AG09319 (cell line): ENCODE measurements at regions not wholly inside any gene's neighbourhood (a gene's known extent, or its start where the extent isn't known, plus 50 kb on each side); places are given as distances from the start of the nearest gene placed in this dataset.

ENCODE experiments used
- DNase-seq: peaks from one replicate; pipeline ENCODE4 v3.0.0-alpha.2; 2010; ENCODE audit warnings: low read depth; ENCODE audit errors: extremely low read depth
- TF ChIP-seq, protein P1 (sequence below): IDR thresholded peaks from 2 replicates; pipeline ENCODE4 v1.5.1; 2011; ENCODE audit warnings: low read depth, mild to moderate bottlenecking, inconsistent platforms, low read length, moderate library complexity

DNA sequence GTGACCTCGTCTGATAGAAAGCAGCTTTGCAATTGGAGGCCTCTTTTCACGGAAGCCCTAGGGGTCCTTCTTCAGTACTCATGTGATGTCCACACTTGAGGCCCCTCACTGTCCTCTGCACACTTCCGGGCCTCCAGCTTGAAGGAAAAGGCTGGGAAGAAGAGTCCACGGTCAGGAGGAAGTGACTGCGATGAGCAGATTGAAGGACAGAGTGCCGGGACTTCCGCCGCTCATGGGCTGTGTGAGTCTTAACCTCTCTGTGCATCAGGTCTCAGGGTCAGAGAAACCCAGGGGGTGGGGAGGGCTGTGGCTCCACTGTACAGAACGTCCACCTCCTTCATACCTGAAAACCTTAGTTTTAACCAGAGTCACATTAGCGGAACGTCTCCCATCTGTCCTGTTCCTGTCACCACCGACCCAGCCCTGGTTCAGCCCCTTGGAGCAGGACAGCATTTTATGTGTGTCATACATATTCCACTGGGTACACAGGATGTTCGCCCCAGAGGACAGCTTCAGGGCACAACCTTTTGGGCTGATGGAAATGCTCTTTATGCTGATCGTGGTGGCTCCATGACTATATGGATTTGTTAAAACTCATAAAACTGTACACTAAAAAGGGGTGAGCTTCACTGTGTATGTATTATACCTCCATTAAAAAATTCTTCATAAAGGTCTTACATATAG lies 51.0 kb upstream of the SORCS2 start:
- no peak for DNase-seq
- TF ChIP-seq, protein P1, sequence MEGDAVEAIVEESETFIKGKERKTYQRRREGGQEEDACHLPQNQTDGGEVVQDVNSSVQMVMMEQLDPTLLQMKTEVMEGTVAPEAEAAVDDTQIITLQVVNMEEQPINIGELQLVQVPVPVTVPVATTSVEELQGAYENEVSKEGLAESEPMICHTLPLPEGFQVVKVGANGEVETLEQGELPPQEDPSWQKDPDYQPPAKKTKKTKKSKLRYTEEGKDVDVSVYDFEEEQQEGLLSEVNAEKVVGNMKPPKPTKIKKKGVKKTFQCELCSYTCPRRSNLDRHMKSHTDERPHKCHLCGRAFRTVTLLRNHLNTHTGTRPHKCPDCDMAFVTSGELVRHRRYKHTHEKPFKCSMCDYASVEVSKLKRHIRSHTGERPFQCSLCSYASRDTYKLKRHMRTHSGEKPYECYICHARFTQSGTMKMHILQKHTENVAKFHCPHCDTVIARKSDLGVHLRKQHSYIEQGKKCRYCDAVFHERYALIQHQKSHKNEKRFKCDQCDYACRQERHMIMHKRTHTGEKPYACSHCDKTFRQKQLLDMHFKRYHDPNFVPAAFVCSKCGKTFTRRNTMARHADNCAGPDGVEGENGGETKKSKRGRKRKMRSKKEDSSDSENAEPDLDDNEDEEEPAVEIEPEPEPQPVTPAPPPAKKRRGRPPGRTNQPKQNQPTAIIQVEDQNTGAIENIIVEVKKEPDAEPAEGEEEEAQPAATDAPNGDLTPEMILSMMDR, result no peak

GRCh38 chr4:7140692-7141069 lies 51.7 kb upstream of the SORCS2 start:
- no peak for DNase-seq
- TF ChIP-seq, protein P1, result no peak

- no peak for DNase-seq
- TF ChIP-seq, protein P1, result no peak
Measured at GRCh38 chr4:7140062-7140691, 52.2 kb upstream of the SORCS2 start.

DNA sequence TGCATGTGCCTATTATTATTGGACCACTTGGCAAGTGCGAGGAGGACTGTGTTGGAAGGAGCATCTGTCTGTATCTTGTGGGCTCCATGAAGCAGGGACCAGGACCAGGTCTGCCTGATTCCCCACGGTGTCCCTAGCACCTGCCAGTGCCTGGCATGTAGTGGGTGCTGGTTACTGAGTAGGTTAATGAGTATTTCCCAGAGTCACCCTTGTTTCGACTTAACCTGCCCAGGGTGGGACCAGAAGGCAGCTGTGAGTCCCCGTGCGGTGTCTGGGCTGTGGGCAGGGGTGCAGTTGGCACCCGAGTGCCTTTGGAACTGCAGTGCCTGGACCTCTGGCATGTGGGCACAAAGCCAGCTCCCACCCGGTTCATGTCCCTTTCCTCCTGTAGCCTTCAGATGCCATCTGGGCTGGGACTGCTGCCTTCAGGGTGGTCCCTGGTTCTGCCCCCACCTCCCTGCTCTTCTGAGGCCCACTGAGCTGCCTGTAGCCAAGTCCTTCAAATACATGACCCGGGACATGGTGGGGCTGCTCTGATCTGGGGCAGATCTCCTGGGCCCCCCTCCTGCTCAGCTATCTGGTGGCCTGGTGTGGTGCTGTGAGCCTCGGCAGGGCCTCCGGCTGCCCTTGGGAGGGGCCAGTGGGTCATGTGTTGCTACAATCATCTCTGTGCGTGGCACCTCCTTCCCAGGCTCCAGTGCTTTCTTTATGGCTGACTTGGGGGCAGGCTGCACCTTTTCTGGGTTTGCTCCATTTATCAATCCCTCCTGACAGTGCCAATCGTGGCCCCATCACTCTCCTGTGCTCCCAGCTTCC lies 53.0 kb upstream of the SORCS2 start:
- DNase-seq, result no peak
- TF ChIP-seq, protein P1, result no peak

DNA sequence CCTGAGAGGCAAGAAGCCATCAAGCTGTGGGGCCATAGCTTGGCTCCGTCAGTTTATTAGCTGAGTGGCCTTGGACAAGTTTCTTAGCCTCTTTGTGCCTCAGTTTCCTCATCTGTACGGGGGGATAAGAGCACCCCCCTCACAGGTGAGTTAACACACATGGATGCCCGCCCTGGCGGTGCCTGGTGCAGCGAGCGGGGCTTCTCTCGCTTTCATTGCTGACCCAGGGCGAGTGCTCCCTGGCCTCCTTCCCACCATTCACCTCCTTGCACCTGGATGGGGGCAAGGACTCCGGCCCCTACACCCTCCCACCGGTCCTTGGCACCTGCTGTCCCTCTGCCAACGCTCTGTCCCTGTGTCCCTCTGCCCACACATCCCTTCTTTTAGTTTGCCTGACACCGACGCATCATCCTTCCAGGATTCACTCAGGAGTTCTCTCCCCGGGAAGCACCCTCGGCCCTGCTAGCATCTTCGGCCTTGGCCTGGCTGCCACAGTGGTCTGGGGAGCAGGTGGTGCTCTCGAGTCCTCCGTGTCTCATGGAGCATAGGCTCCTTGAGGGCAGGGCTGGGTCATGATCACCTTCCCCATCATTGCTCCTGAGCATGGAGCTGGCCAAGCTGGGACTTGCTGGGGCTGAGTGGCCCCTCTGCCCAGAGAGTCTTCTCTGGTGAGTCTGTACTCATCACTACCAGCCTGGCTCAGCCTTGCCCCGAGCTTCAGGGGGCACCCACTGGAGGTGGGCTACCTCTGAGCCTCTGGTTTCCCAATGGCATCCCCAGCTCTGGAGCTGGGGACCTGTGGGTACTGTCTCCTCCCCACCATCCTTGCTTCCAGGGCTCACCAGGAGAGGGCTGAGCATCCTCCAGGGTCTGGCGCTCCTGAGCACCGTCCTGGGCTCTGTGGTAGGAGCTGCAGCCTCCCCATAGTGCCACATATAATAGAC lies 53.8 kb upstream of the SORCS2 start:
- no peak for DNase-seq
- TF ChIP-seq, protein P1, result no peak

DNA sequence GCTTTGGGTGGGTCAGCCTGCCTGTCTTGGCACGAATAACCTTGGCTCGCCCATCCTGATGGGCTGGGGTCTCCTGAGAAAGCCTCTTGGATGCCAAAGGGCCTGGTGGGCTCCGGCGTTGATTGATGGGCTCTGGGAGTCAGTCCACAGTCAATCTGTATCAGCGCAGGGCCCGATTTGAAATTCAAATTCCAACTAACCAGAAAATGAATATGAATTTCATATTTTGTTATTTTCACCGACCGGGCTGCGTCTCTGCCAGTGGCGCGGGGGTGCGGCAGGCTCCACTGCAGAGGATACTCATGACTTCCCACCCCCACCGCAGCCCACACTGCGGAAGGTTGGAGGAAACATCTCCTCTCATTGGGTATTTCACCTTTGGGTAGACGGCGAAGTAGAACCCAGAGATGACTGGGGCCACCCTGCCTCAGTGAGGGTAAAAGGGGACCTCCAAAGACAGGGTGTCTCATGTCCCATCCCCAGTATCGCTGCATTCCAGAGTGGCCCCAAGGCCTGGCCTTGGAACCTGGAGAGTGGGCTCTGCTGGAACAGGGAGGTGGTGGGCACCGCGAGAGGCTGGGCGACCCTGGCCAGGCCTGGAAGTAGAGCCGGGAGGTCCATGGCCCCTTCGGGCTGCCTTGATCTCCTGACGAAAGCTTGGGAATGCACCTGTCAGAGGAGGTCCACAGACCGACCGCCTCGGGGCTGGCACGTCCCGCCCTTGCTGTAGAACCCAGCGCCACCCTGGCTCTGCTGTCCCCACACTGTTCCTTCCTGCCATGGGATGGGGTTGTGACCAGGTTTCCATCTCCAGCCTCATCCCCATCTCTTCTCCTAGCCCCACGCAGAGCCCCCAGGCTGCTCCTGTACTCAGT lies 54.8 kb upstream of the SORCS2 start:
- TF ChIP-seq, protein P1, result no peak
- no peak for DNase-seq
